ENCODE measurements at regions not wholly inside any gene's neighbourhood (a gene's known extent, or its start where the extent isn't known, plus 50 kb on each side); places are given as distances from the start of the nearest gene placed in this dataset.

- no peaks in the 10 kb centered on the region for H4K20me1 ChIP-seq (ENCODE audit: insufficient read depth)
- H3K27ac ChIP-seq (ENCODE audit: low read depth in 2 of 2, low read length in 1 of 2) = peak overlapping the region in 1 of 2 experiments; percentile 74; a peak in 1 of 4 replicates
- no peak for DNase-seq
- H2AFZ ChIP-seq (ENCODE audit: low read depth) = no peak overlapping the region
- H3F3A ChIP-seq (replicated peaks; ENCODE audit: insufficient read depth) = peaks cover 4% of the 10 kb centered on the region
- CTCF ChIA-PET = interaction anchor here (0.8 to 1.5 kb wide), 2 partner anchors 16 to 64 kb away, joined by 3 read pairs; no protein-coding TSS in a partner anchor
- H3K27me3 ChIP-seq (ENCODE audit: insufficient read depth) = no peaks in the 10 kb centered on the region
- H3K9me2 ChIP-seq = no peaks in the 10 kb centered on the region
- peaks cover 0 to 15% of the 10 kb centered on the region in 2 experiments; a peak in 3 of 4 replicates for H3K4me1 ChIP-seq (ENCODE audit: control insufficient read depth in 1 of 2, insufficient read depth in 2 of 2, low read depth in 1 of 2, low read length in 1 of 2)
- H3K9ac ChIP-seq = no peak overlapping the region
- TF ChIP-seq CHD2 (IDR thresholded peaks at IDR 0.05; ENCODE audit: low read length, partially characterized antibody) (no peak), TAF1 (IDR thresholded peaks at IDR 0.05; ENCODE audit: borderline replicate concordance, low read depth, low read length) (no peak), FOXM1 (IDR thresholded peaks at IDR 0.05; ENCODE audit: low read depth) (no peak), MAX (IDR thresholded peaks at IDR 0.05; ENCODE audit: low read depth) (no peak), ZBTB33 (IDR thresholded peaks at IDR 0.05; ENCODE audit: borderline replicate concordance, low read depth) (no peak), RCOR1 (IDR thresholded peaks at IDR 0.05; ENCODE audit: low read length) (no peak), FOXJ3 (CRISPR knock-in tag; IDR thresholded peaks at IDR 0.05) (no peak), YY1 (IDR thresholded peaks at IDR 0.05; ENCODE audit: low read depth) (no peak)
- no peaks in the 10 kb centered on the region for H3K36me3 ChIP-seq (replicated peaks in 1 of 2; ENCODE audit: control insufficient read depth in 1 of 2, insufficient read depth in 2 of 2, low read length in 1 of 2)
- no peaks in the 10 kb centered on the region for H3K79me2 ChIP-seq (ENCODE audit: insufficient read depth)
- POLR2A ChIA-PET = no interaction called here
- 68% methylated on average over 5 of the region's 6 CpGs for WGBS (ENCODE audit: low lambda C conversion rate)
- H3K9me3 ChIP-seq = no peaks in the 10 kb centered on the region
- no peak overlapping the region for H3K4me3 ChIP-seq (ENCODE audit: low read depth in 2 of 2, low read length in 1 of 2)
- H3K4me2 ChIP-seq = no peak overlapping the region; the same call in 1 of the 2 replicates
Observed at GRCh38 chr15:68485721-68486360, 53.9 kb upstream of the ITGA11 start.

GRCh38 chr15:68487087-68487843, 55.3 kb upstream of the ITGA11 start:
- no peak overlapping the region for H2AFZ ChIP-seq (ENCODE audit: low read depth)
- no peak for DNase-seq
- no peaks in the 10 kb centered on the region for H3K9me2 ChIP-seq
- H3K36me3 ChIP-seq (replicated peaks in 1 of 2; ENCODE audit: control insufficient read depth in 1 of 2, insufficient read depth in 2 of 2, low read length in 1 of 2) = no peaks in the 10 kb centered on the region
- H4K20me1 ChIP-seq (ENCODE audit: insufficient read depth) = no peaks in the 10 kb centered on the region
- H3K4me2 ChIP-seq = no peak overlapping the region
- no peaks in the 10 kb centered on the region for H3K9me3 ChIP-seq
- H3F3A ChIP-seq (replicated peaks; ENCODE audit: insufficient read depth) = peaks cover 4% of the 10 kb centered on the region
- ChIA-PET CTCF (interaction anchor here (0.6 to 1.5 kb wide), 3 partner anchors 63 to 181 kb away, joined by 3 read pairs; no protein-coding TSS in a partner anchor), POLR2A (no interaction called here)
- no peaks in the 10 kb centered on the region for H3K79me2 ChIP-seq (ENCODE audit: insufficient read depth)
- peaks cover 0 to 15% of the 10 kb centered on the region in 2 experiments; a peak in 3 of 4 replicates for H3K4me1 ChIP-seq (ENCODE audit: control insufficient read depth in 1 of 2, insufficient read depth in 2 of 2, low read depth in 1 of 2, low read length in 1 of 2)
- H3K4me3 ChIP-seq (ENCODE audit: low read depth in 2 of 2, low read length in 1 of 2) = no peak overlapping the region
- peak overlapping the region in 1 of 2 experiments; percentile 22; a peak in 1 of 4 replicates for H3K27ac ChIP-seq (ENCODE audit: low read depth in 2 of 2, low read length in 1 of 2)
- TF ChIP-seq RAD21 (IDR thresholded peaks at IDR 0.05; ENCODE audit: low read length) (no peak), CTCF (IDR thresholded peaks at IDR 0.05) (no peak), MEF2A (IDR thresholded peaks at IDR 0.05; ENCODE audit: borderline replicate concordance, low read depth) (no peak), RXRA (IDR thresholded peaks at IDR 0.05; ENCODE audit: borderline replicate concordance, low read depth) (no peak), NFIC (IDR thresholded peaks at IDR 0.05; ENCODE audit: borderline replicate concordance) (no peak), EP300 (IDR thresholded peaks at IDR 0.05; ENCODE audit: borderline replicate concordance in 1 of 2, low read depth in 1 of 2, low read length in 1 of 2) (no peak), POLR2AphosphoS5 (IDR thresholded peaks at IDR 0.05; ENCODE audit: low read depth, low read length) (no peak), ELF1 (IDR thresholded peaks at IDR 0.05) (no peak), TAF1 (IDR thresholded peaks at IDR 0.05; ENCODE audit: borderline replicate concordance, low read depth, low read length) (no peak)
- no peaks in the 10 kb centered on the region for H3K27me3 ChIP-seq (ENCODE audit: insufficient read depth)
- no peak overlapping the region for H3K9ac ChIP-seq
- 57% methylated on average over 4 of the region's 5 CpGs for WGBS (ENCODE audit: low lambda C conversion rate)

Data from SK-N-SH (cell line).